GM12892 (cell line): ENCODE measurements at regions not wholly inside any gene's neighbourhood (a gene's known extent, or its start where the extent isn't known, plus 50 kb on each side); places are given as distances from the start of the nearest gene placed in this dataset.

Experiments
- DNase-seq: peaks from one replicate; pipeline ENCODE4 v3.0.0; 2011; ENCODE audit not compliant: insufficient read length
- FAIRE-seq: peaks from 2 replicates; lab custom pipeline; 2011; peaks lifted over from hg19 to GRCh38; lab: Jason Lieb, UNC
- POLR2A ChIP-seq: IDR thresholded peaks from 2 replicates; pipeline ENCODE4 v1.6.1; 2011; ENCODE audit warnings: low read depth, low read length, control low read depth
- POLR2AphosphoS5 ChIP-seq: IDR thresholded peaks from 2 replicates; pipeline ENCODE4 v1.6.1; 2011; ENCODE audit warnings: low read depth, low read length, control low read depth
- TAF1 ChIP-seq: IDR thresholded peaks from 2 replicates; pipeline ENCODE4 v1.6.1; 2011; ENCODE audit warnings: low read depth, mild to moderate bottlenecking, control low read depth, low read length, borderline replicate concordance

- no peak for TF ChIP-seq POLR2A
- TF ChIP-seq POLR2AphosphoS5: no peak
- no peak for TF ChIP-seq TAF1
- DNase-seq (no peak), FAIRE-seq (no peak)
These were observed 369.7 kb downstream of the INSIG2 start for GRCh38 chr2:118457951-118458350.

- DNase-seq: no peak
- no peak for FAIRE-seq
- TF ChIP-seq POLR2A: no peak
These were observed 361.1 kb downstream of the INSIG2 start for GRCh38 chr2:118449401-118449800.

GRCh38 chr2:118443596-118443995 is 355.3 kb downstream of the INSIG2 start:
- no peak for DNase-seq
- TF ChIP-seq TAF1 (no peak), POLR2AphosphoS5 (no peak), POLR2A (no peak)
- FAIRE-seq: no peak

- no peak for TF ChIP-seq TAF1
- TF ChIP-seq POLR2A: no peak
- TF ChIP-seq POLR2AphosphoS5: no peak
- FAIRE-seq: no peak
- DNase-seq: no peak
These were observed 354.8 kb downstream of the INSIG2 start for GRCh38 chr2:118442996-118443553.

- FAIRE-seq (no peak), DNase-seq (no peak)
- TF ChIP-seq POLR2A (no peak), POLR2AphosphoS5 (no peak), TAF1 (no peak)
These were observed 353.8 kb downstream of the INSIG2 start for GRCh38 chr2:118442046-118442445.

GRCh38 chr2:118440404-118441098 is 352.3 kb downstream of the INSIG2 start:
- FAIRE-seq (no peak), DNase-seq (no peak)
- TF ChIP-seq POLR2AphosphoS5 (no peak), TAF1 (no peak), POLR2A (no peak)

GRCh38 chr2:118437501-118437900 is 349.2 kb downstream of the INSIG2 start:
- FAIRE-seq: no peak
- TF ChIP-seq TAF1: no peak
- TF ChIP-seq POLR2AphosphoS5: no peak
- TF ChIP-seq POLR2A: no peak
- no peak for DNase-seq

DNA sequence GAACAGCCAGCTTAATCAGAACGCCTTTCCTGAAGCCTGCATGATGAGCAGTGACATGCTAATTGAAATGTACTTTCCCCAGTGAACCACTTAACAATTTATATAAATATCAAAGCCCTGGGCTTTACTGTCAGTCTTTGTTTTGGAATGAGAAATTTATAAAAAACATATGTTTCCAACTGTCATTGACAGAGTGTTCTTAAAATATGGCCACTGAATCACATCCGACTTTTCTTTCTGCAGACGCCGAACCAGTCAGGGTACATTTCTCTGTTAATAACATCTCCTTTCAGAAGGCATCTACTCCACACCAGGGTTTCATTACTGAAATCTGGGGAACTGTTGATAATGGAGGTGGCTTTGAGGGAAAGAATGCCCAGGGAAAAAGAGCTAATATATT is 343.7 kb downstream of the INSIG2 start:
- no peak for FAIRE-seq
- no peak for DNase-seq

DNA sequence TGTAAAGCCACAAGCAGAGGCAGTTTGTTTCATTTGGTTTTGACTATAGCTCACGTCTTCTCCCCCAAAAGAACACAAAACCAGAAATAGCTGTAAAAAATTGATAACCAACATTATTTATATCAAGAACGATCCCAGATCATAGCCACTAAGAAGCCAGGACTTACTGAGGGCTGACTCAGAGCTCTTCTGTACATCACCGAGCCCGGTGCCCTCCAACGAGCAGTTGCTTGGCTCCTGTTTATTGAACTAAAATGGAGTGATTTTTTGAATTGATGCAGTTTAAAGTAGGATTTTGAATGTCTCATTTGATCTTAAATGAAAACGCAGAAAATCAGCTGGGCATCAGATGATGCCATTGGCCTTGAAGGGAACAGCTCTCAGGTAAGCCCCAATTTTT is 343.3 kb downstream of the INSIG2 start:
- FAIRE-seq (no peak), DNase-seq (no peak)
- TF ChIP-seq TAF1 (no peak), POLR2A (no peak), POLR2AphosphoS5 (no peak)

More for the DNA sequence above, 343.7 kb downstream of the INSIG2 start:
- TF ChIP-seq POLR2AphosphoS5 (no peak), TAF1 (no peak), POLR2A (no peak)

DNA sequence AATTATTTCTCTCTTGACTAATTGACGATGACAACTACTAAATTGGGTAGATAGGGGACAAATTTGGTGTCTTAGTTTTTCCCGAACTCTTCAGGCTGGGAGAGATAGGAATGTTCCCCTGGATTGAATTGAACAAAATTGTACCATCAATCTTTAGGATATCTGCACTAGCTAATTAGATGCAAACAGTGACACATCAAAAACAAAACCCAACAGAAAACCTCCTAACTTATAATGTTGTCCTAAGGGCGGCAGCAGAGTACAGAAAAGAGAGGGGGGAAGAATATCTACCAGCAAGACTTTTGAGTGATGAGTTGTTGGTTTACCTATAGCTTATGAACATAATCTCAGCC is 342.9 kb downstream of the INSIG2 start:
- no peak for FAIRE-seq
- TF ChIP-seq POLR2AphosphoS5 (no peak), POLR2A (no peak), TAF1 (no peak)
- no peak for DNase-seq

DNA sequence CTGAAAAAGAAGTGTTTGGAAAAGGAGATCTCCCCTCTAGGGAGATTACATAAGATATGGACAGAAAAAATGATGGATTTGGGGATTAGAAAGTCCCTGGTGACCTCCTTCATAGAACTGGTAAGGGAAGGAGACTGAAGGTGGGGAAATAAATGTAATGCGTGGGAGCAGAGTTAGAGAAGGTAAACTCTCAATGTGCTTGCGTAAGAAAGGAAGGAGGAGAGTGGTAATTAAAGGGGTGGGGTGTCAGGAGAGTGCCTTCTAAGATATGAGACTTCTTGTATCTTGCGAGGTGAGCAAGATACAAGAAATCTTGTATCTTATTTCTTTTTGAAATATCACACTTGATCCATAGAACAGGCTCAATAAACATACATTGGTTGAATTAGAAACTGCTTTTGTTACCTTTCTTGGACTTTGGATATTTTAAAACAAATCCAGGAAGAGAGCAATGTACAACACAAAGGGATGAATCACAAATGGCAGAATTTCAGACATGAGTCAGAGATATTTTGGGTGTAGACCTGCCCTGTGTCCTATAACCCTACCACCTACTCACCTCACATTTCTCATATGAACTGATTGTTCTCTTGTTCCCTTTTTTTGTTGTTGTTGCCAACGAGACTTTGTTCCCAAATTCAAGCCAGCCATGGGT is 342.4 kb downstream of the INSIG2 start:
- DNase-seq (no peak), FAIRE-seq (no peak)
- TF ChIP-seq POLR2A (no peak), TAF1 (no peak), POLR2AphosphoS5 (no peak)

GRCh38 chr2:118425191-118425590 is 336.9 kb downstream of the INSIG2 start:
- FAIRE-seq (no peak), DNase-seq (no peak)
- TF ChIP-seq POLR2A: no peak
- TF ChIP-seq TAF1: no peak
- TF ChIP-seq POLR2AphosphoS5: no peak
